GM12865 (cell line): ENCODE measurements at regions not wholly inside any gene's neighbourhood (a gene's known extent, or its start where the extent isn't known, plus 50 kb on each side); places are given as distances from the start of the nearest gene placed in this dataset.

ENCODE experiments used
- DNase-seq: peaks from one replicate; pipeline ENCODE4 v3.0.0; 2010; ENCODE audit warnings: low read depth
- H3K4me3 ChIP-seq: 2 replicates; pipeline ENCODE4 v1.5.1; 2011; ENCODE audit warnings: mild to moderate bottlenecking, low read depth, low read length, control low read depth
- TF ChIP-seq, protein P1 (sequence below): IDR thresholded peaks from 2 replicates; pipeline ENCODE4 v1.5.1; 2011; ENCODE audit warnings: low read length, control low read depth, low read depth, inconsistent platforms; ENCODE audit not compliant: insufficient read depth; ENCODE audit errors: missing control alignments

DNA sequence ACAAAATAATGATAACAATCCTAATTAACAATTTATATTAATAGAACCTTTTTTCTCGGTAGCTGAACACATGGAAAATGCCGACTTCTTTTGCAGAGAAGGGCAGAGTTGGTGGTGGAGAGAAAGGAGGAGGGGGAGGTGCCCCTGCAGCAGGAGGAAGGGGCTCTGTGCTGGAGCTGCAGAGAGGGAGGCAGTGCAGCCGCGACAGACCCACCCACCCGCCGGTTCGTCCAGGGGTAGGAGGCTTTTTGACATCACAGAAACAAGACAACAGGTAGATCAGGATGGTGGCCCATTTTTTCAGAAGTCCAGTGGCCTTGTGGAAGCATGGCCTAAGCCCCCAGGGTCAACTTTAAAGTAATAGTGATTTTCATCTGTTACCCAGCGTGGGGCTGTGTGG is 321.1 kb upstream of the SALL3 start:
- DNase-seq, result no peak
- TF ChIP-seq, protein P1, sequence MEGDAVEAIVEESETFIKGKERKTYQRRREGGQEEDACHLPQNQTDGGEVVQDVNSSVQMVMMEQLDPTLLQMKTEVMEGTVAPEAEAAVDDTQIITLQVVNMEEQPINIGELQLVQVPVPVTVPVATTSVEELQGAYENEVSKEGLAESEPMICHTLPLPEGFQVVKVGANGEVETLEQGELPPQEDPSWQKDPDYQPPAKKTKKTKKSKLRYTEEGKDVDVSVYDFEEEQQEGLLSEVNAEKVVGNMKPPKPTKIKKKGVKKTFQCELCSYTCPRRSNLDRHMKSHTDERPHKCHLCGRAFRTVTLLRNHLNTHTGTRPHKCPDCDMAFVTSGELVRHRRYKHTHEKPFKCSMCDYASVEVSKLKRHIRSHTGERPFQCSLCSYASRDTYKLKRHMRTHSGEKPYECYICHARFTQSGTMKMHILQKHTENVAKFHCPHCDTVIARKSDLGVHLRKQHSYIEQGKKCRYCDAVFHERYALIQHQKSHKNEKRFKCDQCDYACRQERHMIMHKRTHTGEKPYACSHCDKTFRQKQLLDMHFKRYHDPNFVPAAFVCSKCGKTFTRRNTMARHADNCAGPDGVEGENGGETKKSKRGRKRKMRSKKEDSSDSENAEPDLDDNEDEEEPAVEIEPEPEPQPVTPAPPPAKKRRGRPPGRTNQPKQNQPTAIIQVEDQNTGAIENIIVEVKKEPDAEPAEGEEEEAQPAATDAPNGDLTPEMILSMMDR, result no peak
- no peak overlapping the region for H3K4me3 ChIP-seq

DNA sequence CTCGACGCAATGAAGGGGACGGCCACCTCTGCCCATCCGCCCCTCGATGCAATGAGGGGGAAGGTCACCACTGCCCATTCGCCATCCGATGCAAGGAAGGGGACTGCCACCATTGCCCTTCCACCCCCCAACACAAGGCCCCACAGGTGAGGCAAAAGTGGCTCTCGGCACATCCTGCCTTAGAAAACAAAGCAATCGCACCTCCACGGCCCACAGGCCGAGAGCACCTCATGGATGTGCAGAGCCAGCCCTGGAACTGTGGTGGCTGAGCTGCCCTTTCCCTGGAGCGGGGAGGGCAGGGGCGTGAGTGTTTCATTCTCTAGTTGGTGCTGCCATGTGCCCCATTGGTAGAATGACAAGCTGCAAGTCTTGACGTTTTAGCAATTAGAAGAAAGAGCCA is 320.6 kb upstream of the SALL3 start:
- no peak overlapping the region for H3K4me3 ChIP-seq
- no peak for DNase-seq
- TF ChIP-seq, protein P1, result no peak

DNA sequence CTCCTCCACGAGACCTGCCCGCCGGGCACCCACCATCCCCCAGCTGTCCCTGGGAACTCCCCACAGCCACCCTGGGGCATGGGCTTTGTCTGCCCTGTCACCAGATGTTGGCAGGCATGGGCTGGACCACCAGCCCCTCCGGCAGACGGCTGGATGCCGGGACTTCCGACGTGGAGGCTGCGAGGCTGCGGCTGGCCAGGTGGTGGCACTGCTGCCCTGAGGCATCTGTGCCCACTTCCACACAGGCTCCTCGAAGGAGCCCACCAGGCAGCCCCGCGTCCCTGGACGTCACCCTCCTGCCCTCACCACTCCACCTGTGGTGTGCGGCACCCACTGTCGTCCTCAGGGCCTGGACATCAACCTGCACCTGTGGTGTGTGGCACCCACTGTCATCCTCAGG is 319.9 kb upstream of the SALL3 start:
- no peak for DNase-seq
- TF ChIP-seq, protein P1, result no peak
- H3K4me3 ChIP-seq, result no peak overlapping the region

DNA sequence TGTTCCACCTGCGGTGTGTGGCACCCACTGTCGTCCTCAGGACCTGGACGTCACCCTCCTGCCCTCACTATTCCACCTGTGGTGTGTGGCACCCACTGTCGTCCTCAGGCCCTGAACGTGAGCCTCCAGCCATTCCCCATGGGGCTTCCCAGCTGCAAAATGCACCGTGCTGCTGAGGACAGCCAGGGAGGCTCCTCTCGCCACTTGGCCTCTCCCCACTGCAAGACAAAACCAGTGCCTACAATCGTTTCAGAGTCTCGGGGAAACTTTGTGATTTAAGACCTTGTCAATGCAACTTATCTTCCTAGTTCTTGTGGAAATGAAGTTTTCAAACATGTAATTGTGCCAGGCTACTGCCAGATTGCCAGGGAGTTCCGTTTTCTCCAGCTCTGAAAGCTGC is 319.3 kb upstream of the SALL3 start:
- TF ChIP-seq, protein P1, result no peak
- DNase-seq, result no peak

DNA sequence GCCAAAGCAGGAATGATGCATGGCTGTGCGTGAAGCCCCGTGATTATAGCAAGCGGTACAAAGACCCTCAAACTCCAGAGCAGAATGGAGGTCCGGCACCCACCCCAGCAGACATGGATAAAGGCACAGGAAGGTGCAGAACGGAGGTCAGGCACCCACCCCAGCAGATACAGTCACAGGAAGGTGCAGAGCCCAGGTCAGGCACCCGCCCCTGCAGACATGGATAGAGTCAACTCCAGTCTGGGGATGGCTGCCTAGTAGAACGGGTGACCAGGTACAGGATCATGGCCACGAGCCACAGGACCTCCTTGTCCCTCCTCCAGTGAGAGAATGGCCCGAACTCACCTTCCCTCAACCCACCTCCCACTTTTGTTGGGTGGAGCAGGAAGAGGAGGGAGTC is 318.3 kb upstream of the SALL3 start:
- TF ChIP-seq, protein P1, result no peak
- no peak for DNase-seq
- H3K4me3 ChIP-seq, result no peak overlapping the region

More for the DNA sequence above, 319.3 kb upstream of the SALL3 start:
- H3K4me3 ChIP-seq, result no peak overlapping the region

DNA sequence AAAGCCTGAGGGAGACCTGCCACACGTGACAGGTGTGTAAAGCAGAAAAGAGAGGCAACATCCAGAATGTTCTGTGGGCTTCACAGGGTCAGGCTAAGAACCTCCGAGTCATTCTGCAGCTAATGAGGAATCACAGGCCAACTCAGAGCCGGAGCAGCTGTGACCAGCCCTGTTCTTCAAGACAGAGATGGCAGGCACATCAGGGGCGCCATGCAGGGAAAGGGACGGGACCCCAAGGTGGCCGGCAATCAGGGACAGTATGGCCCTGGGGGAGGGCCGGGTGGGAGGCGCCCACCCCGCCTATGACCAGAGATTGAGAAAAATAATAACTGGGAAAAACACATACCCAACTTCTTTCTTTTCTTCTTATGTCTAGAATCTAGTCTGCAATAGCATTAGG is 316.7 kb upstream of the SALL3 start:
- TF ChIP-seq, protein P1, result no peak
- no peak overlapping the region for H3K4me3 ChIP-seq
- no peak for DNase-seq

DNA sequence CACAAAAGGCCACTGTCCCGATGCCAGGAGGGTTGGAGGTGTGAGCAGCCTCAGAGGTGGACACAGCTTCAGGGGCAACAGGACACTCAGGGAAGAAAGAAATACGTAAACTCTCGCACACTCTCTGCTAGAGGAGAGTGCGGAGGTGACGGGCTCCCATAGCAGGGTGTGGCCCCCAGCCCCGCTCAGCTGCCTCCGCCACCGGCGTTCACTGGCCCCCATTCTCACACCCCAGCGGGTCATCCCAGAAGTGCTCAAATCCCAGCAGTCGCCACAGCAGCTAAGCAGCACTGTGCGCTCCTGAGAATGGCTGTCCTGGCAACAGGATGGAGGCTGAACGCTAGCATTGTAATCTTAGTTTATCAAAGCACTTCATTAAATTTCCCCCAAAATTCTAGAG is 315.6 kb upstream of the SALL3 start:
- no peak for DNase-seq
- no peak overlapping the region for H3K4me3 ChIP-seq
- TF ChIP-seq, protein P1, result no peak
